GM21717 (cell line): ENCODE measurements at regions not wholly inside any gene's neighbourhood (a gene's known extent, or its start where the extent isn't known, plus 50 kb on each side); places are given as distances from the start of the nearest gene placed in this dataset.

Experiments
- ATAC-seq: cut with Tn5 transposase; IDR thresholded peaks from one replicate; pipeline ENCODE4 v1.9.1; 2021; ENCODE audit warnings: mild to moderate bottlenecking, moderate library complexity; ENCODE audit not compliant: unreplicated experiment

DNA sequence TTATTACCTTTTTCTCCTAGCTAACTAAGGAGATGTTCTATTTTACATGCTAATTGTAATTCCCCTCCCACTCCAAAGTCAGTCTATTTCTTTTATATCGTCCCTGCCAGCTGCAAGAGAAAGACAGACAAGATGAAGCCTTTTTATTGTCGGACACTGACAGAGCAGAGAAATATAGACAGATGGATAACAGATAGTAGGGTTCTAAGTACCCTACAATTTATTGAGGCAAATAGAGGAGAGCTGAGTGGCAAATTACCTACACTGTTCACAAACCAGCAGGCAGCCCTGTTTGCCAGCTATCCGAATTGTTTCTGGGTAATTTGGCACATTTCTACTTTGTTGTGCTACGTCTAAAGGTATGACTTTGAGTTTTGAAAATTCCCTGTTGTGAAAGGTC, 392.3 kb upstream of the ZNF717 start:
- no peak for ATAC-seq

DNA sequence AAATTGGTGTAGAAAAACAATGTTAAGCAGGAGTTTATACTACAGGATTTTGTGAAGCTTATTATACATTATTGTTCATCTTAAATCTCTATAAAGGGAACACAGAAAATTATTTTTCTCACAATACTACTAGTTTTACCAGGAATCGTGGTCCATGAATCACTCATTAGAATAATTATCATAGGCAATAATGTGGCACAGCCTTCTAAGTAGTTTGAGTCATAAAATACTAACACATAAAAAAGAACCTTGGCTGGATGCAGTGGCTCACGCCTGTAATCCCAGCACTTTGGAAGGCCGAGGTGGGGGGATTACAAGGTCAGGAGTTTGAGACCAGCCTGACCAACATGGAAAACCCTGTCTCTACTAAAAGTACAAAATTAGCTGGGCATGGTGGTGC, 393.1 kb upstream of the ZNF717 start:
- ATAC-seq = no peak

DNA sequence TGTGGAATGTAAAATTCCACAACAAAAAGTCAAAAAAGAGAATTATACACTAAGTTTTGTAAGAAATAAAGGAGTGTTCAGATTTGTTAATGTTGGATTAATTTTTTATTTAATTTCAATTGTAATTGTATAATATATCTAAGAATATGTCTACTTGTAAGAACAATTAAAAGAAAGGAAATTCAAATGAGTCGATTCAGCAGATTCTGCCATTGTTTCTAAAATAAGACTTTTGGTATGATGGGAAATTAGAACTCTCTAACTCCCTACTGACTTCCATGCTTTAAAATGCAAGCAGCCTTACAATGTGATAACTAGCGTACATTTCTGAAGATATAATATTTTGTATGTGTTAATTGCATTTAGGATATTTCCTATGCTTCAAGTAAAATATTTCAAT, 395.9 kb upstream of the ZNF717 start:
- no peak for ATAC-seq

DNA sequence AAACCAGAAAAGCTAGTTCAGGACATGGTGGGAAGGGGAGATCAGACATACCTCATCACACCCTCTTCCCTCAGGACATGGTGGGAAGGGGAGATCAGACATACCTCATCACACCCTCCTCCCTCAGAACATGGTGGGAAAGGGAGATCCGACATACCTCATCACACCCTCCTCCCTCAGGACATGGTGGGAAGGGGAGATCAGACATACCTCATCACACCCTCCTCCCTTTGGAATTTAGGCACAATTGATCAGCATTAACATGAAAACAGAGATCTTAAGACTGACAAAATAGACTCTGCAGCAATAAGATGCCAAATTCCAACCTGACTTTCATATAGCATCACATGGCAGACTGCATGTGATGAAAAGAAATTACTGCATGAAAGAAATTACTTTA, 412.7 kb upstream of the ZNF717 start:
- ATAC-seq = no peak

DNA sequence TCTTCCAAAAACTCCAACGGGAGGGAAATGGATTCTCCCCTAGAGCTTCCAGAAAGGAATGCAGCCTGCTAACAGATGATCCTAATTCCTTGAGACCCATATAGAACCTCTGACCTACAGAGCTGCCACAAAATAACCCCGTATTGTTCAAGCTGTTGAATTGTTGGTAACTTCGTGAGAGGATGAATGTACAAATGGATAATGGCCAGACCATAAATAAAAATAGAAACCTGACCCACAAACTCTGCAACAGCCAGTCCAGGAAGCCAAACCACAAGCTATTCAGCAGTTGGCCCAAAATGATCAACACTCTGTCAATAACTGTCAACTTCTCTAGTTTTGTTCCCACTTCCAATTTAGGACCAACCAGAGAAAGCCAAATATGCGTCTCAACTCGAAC, 414.0 kb upstream of the ZNF717 start:
- ATAC-seq = no peak

DNA sequence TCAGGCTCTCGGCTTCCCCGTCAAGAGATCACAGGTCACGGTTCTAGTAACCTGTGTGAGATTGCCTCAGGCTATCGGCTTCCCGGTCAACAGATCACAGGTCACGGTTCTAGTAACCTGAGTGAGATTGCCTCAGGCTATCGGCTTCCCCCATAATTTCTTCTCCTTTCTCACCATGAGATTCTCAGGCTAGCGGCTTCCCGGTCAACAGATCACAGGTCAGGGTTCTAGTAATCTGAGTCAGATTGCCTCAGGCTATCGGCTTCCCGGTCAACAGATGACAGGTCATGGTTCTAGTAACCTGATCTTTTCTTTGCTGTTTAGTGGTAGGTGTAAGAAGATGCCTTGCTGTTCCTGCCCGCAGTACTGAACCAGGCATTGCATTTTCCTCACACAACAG, 418.2 kb upstream of the ZNF717 start:
- ATAC-seq = no peak

DNA sequence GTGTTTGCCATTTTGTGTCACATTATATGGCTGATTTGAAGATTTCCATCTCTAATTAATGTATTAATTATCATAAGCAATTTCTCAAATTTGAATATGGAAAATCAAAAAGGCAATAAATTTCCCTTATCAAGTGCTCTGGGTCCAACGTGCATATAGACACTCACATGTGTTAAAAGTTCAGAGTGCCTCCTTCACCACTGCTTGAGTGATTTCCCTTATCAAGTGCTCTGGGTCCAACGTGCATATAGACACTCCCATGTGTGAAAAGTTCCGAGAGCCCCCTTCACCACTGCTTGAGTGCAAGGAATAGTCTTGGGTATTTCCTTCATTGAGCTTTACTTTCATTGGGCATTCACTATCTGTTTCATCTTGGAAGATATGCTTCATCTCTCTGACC, 421.0 kb upstream of the ZNF717 start:
- no peak for ATAC-seq

DNA sequence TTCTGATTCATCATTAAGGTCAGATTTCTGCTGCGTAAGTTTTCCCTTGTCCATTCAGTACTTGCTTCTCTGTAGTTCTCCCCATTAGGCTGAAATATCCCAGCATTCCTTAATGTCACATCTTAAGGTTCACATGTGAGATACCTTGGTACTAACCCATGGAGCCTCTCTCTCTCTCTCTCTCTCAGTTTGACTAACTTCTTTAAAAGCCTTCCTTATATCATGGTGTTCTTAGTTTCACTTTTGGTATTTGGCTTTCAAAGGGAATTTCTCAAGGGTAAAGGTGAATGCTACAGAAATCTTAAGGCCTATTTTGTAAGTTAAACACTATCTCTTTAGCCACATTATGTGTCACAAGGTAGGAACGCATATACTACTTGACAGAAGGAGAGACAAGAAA, 427.3 kb upstream of the ZNF717 start:
- ATAC-seq = no peak

DNA sequence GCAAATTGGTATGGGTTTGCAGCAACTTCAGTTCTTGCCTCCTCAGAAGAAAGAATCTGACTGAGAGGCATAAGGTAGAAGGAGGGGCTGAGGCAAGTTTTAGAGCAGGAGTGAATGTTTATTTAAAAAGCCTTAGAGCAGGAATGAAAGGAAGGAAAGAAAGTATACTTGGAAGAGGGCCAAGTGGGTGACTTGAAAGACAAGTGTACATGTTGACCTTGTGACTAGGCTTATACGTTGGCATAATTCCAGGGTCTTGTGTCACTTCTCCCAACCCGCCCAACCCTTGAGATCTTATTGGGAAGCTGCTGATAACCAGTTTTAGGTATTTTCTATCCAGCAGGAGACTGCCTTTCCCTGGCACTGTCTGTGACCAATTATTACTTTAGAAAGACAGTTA, 436.9 kb upstream of the ZNF717 start:
- ATAC-seq = no peak

DNA sequence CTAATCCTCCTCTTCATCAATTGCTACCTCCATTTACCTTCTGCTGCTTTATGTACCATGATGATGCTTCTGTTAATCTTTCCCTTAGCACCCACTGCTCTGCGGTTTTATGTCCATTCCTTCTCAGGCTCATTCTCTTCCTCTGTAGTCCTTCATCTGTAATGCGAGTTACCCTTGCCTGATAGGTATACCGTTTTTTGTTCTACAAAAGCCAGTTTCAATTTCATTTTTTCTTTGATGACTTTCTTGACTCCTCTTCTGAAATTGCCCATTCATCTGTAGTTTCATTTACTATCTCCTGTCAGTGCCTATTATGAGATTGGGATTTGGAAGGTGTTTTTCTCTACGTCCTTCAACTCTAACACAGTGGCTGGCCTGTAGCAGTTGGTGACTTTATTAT, 445.9 kb upstream of the ZNF717 start:
- no peak for ATAC-seq

DNA sequence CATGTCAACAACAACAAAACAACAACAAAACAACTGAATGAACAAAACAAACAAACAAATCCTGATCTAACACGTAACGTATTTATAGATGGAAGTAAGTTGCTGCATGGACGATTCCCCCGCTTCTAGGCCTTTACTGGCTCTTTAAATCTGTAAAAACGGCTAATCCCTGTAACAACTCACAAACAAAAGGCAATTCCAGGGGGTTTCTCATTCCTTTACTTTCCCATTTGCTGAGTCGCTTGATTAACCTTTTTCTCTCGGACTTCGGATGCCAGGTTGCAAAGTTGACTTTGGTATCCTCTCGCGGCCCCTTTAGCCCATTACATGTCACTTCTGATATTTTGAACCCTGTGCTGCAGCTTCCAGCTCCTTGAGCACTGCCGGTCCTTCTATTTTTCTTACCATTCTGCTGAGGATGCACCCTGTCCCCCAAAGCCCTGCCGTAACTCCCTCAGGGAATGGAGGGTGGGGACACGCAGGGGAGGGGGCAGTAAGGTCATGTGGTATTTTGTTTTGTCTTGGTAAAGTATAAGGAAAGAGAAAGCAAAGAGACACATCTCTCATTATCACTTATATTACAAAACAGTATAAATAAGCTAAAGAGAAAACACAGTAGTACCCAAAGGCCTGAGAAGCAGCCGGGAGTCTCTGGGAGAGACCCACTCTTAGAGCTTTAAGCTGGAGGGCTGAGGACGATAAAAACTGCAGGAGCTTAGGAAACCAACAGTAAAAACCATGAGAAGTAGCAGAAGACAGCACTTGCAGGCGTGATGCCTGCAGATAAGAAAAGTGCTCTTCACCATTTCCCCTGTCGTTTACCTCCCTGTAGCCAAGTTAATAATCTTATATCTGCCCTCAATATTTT, 457.8 kb upstream of the ZNF717 start:
- no peak for ATAC-seq

DNA sequence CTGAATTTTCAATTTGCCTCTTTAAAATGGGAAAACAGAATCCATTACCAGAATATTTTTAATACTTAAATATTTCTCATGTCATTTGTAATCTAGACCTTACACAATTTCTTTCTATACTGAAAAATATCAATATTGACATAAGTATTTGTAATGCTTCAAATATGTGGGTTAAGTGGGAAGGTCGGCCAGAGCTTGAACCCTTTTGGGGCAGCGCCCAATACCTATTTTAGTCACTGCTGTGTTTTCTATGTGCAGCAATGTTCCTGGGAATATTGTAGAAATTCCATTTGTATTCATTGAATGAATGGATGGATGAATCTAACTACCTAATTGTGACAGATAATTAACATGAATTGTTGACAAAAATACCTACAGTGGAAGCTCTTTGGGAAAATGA, 459.7 kb upstream of the ZNF717 start:
- ATAC-seq = no peak

DNA sequence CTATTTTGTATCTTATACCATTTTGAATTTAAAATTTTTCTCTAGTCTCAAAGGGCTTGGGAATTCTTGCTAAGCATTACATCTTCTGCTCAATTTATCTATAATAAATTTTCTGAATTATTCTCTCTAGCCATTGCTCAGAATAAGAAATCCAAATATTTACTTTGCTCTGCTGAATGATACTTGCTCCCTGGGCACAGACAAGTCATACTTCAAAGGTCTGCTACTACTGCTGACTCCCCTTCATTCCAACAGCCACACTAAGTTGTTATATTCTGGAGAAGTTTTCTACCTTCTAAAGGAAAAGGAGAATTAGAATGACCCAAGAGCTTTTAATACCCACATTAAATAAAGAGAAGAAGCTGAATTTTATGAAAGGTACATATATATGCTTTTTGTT, 460.3 kb upstream of the ZNF717 start:
- ATAC-seq = no peak

DNA sequence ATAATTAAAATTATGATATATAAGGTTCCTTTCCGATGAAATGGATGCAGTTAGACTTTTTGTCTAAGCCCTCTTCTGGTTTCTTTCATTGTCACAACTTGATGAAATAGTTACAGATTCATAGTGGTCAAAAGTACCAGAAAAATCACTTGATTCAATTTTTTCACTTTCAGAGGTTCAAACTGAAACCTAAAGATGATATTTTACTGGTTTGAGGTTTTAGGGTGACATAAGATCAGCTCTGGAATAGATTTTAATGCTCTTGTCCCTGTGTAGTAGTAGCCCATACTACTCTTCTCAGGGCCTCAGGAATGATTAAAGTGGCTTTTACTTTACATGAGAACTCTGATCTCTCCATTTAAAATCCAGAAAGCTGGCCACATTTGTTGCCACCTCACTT, 479.1 kb upstream of the ZNF717 start:
- no peak for ATAC-seq

DNA sequence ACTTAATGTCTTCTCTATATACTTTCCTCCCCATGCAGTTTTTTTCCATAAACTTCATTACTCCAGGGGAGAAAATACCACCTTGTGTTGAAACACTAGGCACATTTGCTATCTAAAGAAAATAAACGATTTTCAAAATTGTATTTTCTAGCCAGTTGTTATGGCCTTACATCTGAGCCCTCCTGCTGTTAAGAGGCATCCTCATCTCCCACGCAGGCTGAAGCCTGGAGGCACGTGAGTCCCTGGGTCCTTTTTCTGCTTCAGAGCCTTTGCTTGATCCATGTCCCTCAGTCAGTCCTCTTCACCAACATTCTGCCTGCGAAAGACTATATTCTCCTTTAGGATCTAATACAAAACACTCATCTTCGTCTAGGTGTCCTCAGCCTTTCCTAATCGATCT, 479.6 kb upstream of the ZNF717 start:
- no peak for ATAC-seq

DNA sequence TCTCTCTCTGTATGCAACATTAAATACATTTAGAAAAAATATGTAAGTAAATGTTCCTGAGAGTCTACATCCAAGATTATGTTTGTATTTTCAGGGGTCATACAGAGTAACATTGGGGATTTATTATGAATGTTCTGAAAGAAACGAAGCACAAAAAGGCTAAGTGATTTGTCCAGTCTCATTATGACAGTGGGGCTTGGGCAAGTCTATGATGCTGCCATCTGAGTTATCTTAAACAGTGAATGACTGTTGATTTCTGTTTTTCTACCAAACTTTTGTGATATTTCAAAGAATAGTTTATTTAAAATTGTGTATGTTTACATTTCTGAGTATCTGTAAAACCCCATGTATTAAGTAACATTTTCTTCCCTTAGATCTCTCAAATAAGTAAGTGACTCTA, 481.2 kb upstream of the ZNF717 start:
- ATAC-seq = no peak

DNA sequence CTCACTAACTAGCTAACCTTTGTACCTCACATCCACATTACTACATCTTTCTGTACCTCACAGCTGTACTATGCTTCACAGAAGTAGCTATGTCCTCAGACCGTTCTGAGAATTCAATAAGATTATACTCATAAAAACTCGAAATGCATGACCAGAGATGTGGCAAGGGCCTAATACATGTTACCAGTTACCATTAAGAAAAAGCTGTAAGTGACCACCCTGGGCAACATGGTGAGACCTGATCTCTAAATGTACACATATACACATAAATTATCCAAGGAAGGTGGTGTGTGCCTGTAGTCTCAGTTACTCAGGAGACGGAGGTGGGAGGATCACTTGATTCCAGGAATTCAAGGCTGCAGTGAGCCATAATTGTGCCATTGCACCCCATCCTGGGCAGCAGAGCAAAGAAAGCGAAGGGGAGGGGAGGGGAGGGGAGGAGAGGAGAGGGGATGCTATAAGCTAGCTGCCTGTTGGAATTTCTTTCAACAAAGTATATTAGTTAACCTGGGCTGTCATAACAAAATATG, 482.6 kb upstream of the ZNF717 start:
- ATAC-seq = no peak

DNA sequence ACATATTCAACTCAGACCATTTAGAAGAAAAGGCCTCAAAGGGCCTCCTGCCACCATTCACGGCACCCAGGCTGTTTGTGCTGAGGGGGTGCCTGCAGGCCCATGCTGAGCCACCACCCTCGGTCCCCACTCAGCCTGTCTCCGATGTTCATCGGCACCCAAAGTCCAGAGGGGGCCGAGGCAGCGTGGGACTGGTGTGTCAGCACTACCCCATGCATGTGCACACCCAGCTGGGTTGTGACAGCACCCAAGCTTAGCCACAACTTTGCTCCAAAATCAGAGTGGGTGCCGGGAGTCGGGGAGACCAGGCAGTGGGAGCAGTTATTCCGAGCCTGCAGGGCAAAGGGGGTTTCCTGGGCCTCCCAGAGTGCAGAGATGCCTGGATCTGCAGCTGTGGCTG, 508.5 kb upstream of the ZNF717 start:
- no peak for ATAC-seq

DNA sequence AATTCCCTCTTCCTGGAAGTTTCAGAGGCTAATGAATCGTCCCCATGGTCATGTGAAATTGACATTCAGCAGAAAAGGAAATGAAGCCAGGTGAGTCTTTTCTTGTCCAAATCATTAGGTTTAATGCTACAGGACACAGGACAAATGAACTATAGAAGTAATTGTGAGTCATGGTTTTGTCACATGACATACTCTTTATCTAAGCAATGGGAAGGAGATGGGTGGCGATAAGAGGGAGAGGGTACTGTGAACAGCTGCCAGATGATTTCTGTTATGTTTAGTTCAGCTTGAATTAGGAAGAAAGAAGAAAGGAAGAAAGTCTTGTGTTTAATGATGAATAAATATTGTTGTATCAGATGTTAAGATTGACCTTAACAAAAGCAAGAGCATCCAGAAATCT, 515.4 kb upstream of the ZNF717 start:
- ATAC-seq = no peak

DNA sequence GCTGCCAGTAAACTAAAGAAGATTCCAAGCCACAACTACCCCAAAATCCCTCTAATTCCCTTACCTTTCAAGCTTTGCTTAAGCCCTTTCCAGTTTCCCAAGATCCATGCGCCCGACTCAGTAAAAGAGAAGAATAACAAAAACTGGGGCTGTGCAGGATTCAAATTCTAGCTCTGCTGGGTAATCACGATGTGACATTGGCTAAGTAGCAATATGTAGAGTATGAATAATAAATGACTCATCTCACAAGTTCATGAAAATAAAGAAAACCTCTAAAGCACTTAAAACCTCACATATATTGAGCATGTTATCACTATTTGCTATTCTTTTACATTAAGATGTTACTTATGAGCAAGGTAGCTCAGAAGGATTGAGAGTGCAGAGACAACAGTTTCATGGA, 522.2 kb upstream of the ZNF717 start:
- no peak for ATAC-seq

DNA sequence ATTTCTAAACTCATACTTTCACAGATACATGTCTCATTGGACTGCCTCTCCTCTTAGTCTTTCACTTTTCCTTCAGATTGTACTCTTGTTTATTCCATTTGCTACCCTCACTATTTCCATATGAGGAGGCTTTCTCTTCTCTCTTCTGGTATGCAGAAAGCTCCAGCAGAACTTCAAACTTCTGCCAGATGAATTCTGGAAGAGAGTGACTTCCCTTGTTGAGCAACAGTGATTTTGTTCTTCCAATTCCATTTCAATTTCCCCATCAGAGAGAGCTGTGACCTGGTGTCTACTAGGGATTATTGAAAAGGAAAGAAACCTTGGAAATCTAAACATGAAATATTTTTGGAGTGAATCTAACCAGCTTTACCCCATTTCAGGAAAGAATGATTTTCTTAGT, 523.2 kb upstream of the ZNF717 start:
- no peak for ATAC-seq

DNA sequence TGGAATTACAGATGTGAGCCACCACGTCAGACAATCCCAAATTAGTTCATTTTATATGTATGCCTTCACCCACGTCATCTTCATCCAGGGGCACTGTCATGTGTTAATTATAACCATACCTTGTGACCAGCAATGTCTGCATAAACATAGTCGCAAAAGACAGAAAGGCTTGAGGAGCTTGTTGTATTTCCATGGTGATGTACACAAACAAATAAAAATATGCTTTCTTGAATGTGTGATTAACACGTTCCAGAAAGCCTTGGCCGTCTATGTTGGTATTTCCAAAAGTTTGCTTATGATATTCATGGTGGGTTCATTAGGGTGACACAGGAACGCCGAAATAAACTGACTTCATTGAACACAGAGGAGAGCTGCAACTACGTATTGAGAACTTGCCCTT, 524.7 kb upstream of the ZNF717 start:
- ATAC-seq = no peak

DNA sequence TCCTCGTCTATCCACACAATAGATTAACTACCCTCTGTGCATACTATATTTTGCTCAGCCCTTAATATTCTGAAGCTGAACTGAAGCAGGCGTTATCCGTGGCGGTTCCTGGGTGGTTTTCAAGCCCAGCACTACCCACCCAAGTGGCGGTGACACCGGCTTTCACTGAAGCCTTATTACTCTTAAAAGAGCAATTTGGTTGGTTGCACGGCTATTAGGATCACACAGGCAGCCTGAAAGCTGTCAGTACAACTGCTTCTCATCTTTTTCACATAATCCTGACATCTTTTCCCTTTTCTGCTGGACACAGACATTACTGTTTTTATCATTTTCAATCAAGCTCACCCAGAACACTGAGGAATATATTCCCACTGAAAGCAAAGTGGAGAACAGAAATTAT, 525.3 kb upstream of the ZNF717 start:
- ATAC-seq = no peak
